ENCODE measurements at regions not wholly inside any gene's neighbourhood (a gene's known extent, or its start where the extent isn't known, plus 50 kb on each side); places are given as distances from the start of the nearest gene placed in this dataset.

- TF ChIP-seq CTCF (IDR thresholded peaks at IDR 0.05): no peak
- no peak for TF ChIP-seq EZH2 (IDR thresholded peaks at IDR 0.05; ENCODE audit: borderline replicate concordance, insufficient read depth, low read depth, low read length, poor library complexity, severe bottlenecking)
These were observed 431.9 kb upstream of the RGS17 start for GRCh38 chr6:153563001-153563400.
